ENCODE measurements at regions not wholly inside any gene's neighbourhood (a gene's known extent, or its start where the extent isn't known, plus 50 kb on each side); places are given as distances from the start of the nearest gene placed in this dataset.

GRCh38 chr13:44298314-44298713 lies 75.3 kb upstream of the SERP2 start:
- no peaks in the 10 kb centered on the region for H3K9me3 Mint-ChIP-seq
- Histone ChIP-seq H3K27ac (ENCODE audit: low read length) (no peak overlapping the region), H3K9me3 (ENCODE audit: control insufficient read depth, insufficient read depth, low read length) (no peaks in the 10 kb centered on the region), H3K27me3 (ENCODE audit: control insufficient read depth, insufficient read depth, low read length) (no peaks in the 10 kb centered on the region), H3K4me3 (ENCODE audit: low read length) (no peak overlapping the region), H3K4me1 (ENCODE audit: control insufficient read depth, insufficient read depth, low read length) (no peaks in the 10 kb centered on the region), H3K36me3 (ENCODE audit: control insufficient read depth, insufficient read depth, low read length) (no peaks in the 10 kb centered on the region)
- no peak overlapping the region for H3K4me3 Mint-ChIP-seq
- peaks cover 7 to 8% of the 10 kb centered on the region in 2 donors for H3K4me1 Mint-ChIP-seq
- no peak for TF ChIP-seq CTCF (IDR thresholded peaks at IDR 0.05)
- 93% methylated on average over 1 of the region's 1 CpG for WGBS (ENCODE audit: insufficient coverage)
- no peak overlapping the region for H3K27ac Mint-ChIP-seq
- DNase-seq (no peak), ATAC-seq (no peak)
- H3K36me3 Mint-ChIP-seq = no peaks in the 10 kb centered on the region
- peaks cover 17 to 33% of the 10 kb centered on the region in 2 donors for H3K27me3 Mint-ChIP-seq (ENCODE audit: low read depth in 2 of 2)
- intact Hi-C loops (cut with micrococcal nuclease) = no loop called here

GRCh38 chr13:44299152-44299943 lies 74.3 kb upstream of the SERP2 start:
- Mint-ChIP-seq H3K4me3 (no peak overlapping the region), H3K36me3 (no peaks in the 10 kb centered on the region), H3K27me3 (ENCODE audit: low read depth in 2 of 2) (peaks cover 17 to 33% of the 10 kb centered on the region in 2 donors), H3K4me1 (peaks cover 2 to 5% of the 10 kb centered on the region in 2 donors), H3K9me3 (no peaks in the 10 kb centered on the region), H3K27ac (no peak overlapping the region)
- WGBS (ENCODE audit: insufficient coverage) = 93% methylated on average over 5 of the region's 5 CpGs
- no peaks in the 10 kb centered on the region for H3K27me3 ChIP-seq (ENCODE audit: control insufficient read depth, insufficient read depth, low read length)
- ATAC-seq (no peak), DNase-seq (no peak)
- no peak for TF ChIP-seq CTCF (IDR thresholded peaks at IDR 0.05)
- H3K4me1 ChIP-seq (ENCODE audit: control insufficient read depth, insufficient read depth, low read length) = no peaks in the 10 kb centered on the region
- H3K27ac ChIP-seq (ENCODE audit: low read length) = no peak overlapping the region
- no peaks in the 10 kb centered on the region for H3K36me3 ChIP-seq (ENCODE audit: control insufficient read depth, insufficient read depth, low read length)
- H3K4me3 ChIP-seq (ENCODE audit: low read length) = no peak overlapping the region
- intact Hi-C loops (cut with micrococcal nuclease) = no loop called here
- H3K9me3 ChIP-seq (ENCODE audit: control insufficient read depth, insufficient read depth, low read length) = no peaks in the 10 kb centered on the region

GRCh38 chr13:44300895-44301638 lies 72.6 kb upstream of the SERP2 start:
- H3K4me3 ChIP-seq (ENCODE audit: low read length) = no peak overlapping the region
- Mint-ChIP-seq H3K27me3 (ENCODE audit: low read depth in 2 of 2) (peaks cover 20 to 33% of the 10 kb centered on the region in 2 donors), H3K4me1 (no peaks in the 10 kb centered on the region), H3K27ac (no peak overlapping the region), H3K36me3 (no peaks in the 10 kb centered on the region), H3K9me3 (no peaks in the 10 kb centered on the region), H3K4me3 (no peak overlapping the region)
- ATAC-seq (peak; percentile 34 to 40 (median 35)), DNase-seq (no peak)
- H3K4me1 ChIP-seq (ENCODE audit: control insufficient read depth, insufficient read depth, low read length) = no peaks in the 10 kb centered on the region
- H3K36me3 ChIP-seq (ENCODE audit: control insufficient read depth, insufficient read depth, low read length) = no peaks in the 10 kb centered on the region
- H3K9me3 ChIP-seq (ENCODE audit: control insufficient read depth, insufficient read depth, low read length) = no peaks in the 10 kb centered on the region
- no peak for TF ChIP-seq CTCF (IDR thresholded peaks at IDR 0.05)
- intact Hi-C loops (cut with micrococcal nuclease) = no loop called here
- H3K27me3 ChIP-seq (ENCODE audit: control insufficient read depth, insufficient read depth, low read length) = no peaks in the 10 kb centered on the region
- WGBS (ENCODE audit: insufficient coverage) = 61% methylated on average over 9 of the region's 9 CpGs
- H3K27ac ChIP-seq (ENCODE audit: low read length) = no peak overlapping the region
